Neural cell (in vitro differentiated cells): ENCODE measurements at regions not wholly inside any gene's neighbourhood (a gene's known extent, or its start where the extent isn't known, plus 50 kb on each side); places are given as distances from the start of the nearest gene placed in this dataset.

Experiments
- H2AFZ ChIP-seq: fragments of 200-600, 300-800 bp; sonication (generic), shearing (Covaris generic); 2 replicates; pipeline ENCODE4 v1.6.0; 2014; ENCODE audit warnings: low read depth, mild to moderate bottlenecking, antibody characterized with exemption, low read length, moderate library complexity
- H3F3A ChIP-seq: fragments of 200-600 bp; shearing (Covaris generic); 2 replicates; pipeline ENCODE4 v1.6.1; 2016; ENCODE audit warnings: mild to moderate bottlenecking, moderate library complexity, mixed read lengths, antibody characterized with exemption, low read length; ENCODE audit not compliant: insufficient read depth, poor library complexity, severe bottlenecking
- H3K27ac ChIP-seq: fragments of 200-600, 300-800 bp; sonication (generic), shearing (Covaris generic); 2 replicates; pipeline ENCODE4 v1.5.1; 2014; ENCODE audit warnings: mild to moderate bottlenecking, low read length, moderate library complexity
- H3K27me3 ChIP-seq: fragments of 300-800, 200-600 bp; sonication (generic), shearing (Covaris generic); 2 replicates; pipeline ENCODE4 v1.6.0; 2014; ENCODE audit warnings: mild to moderate bottlenecking, low read depth, low read length, moderate library complexity; ENCODE audit not compliant: insufficient read depth
- H3K36me3 ChIP-seq: fragments of 300-800, 200-600 bp; sonication (generic), shearing (Covaris generic); 2 replicates; pipeline ENCODE4 v1.5.1; 2014; ENCODE audit warnings: mild to moderate bottlenecking, antibody characterized with exemption, low read length, moderate library complexity; ENCODE audit not compliant: insufficient read depth
- H3K4me2 ChIP-seq: fragments of 300-800, 200-600 bp; sonication (generic), shearing (Covaris generic); 2 replicates; pipeline ENCODE4 v1.6.0; 2014; ENCODE audit warnings: mild to moderate bottlenecking, low read length
- H3K4me3 ChIP-seq: fragments of 300-800, 200-600 bp; sonication (generic), shearing (Covaris generic); 2 replicates; pipeline ENCODE4 v1.5.1; 2014; ENCODE audit warnings: mild to moderate bottlenecking, low read length, moderate library complexity
- H3K79me2 ChIP-seq: fragments of 200-600 bp; shearing (Covaris generic); replicated peaks from 2 replicates; pipeline ENCODE4 v1.6.0; 2014; ENCODE audit warnings: mild to moderate bottlenecking, low read length, moderate library complexity; ENCODE audit not compliant: insufficient read depth
- H3K9ac ChIP-seq: fragments of 300-800, 200-600 bp; sonication (generic), shearing (Covaris generic); 2 replicates; pipeline ENCODE4 v1.6.1; 2016; ENCODE audit warnings: mild to moderate bottlenecking, low read length, mixed read lengths
- H3K9me2 ChIP-seq: fragments of 200-600 bp; shearing (Covaris generic); 2 replicates; pipeline ENCODE4 v1.6.1; 2016; ENCODE audit warnings: mild to moderate bottlenecking, low read length, mixed read lengths; ENCODE audit not compliant: insufficient read depth
- H3K9me3 ChIP-seq: fragments of 200-600, 300-800 bp; sonication (generic), shearing (Covaris generic); 2 replicates; pipeline ENCODE4 v1.6.1; 2016; ENCODE audit warnings: mild to moderate bottlenecking, mixed run types, low read length, moderate library complexity, mixed read lengths
- H4K20me1 ChIP-seq: fragments of 200-600 bp; shearing (Covaris generic); 2 replicates; pipeline ENCODE4 v1.6.1; 2016; ENCODE audit warnings: mild to moderate bottlenecking, mixed run types; ENCODE audit not compliant: insufficient read depth
- EP300 ChIP-seq: fragments of 450-650 bp; conservative IDR thresholded peaks from 2 replicates; pipeline ENCODE4 v1.6.1; 2014; ENCODE audit warnings: antibody characterized with exemption, mild to moderate bottlenecking, moderate library complexity; ENCODE audit not compliant: poor library complexity, severe bottlenecking
- EZH2 ChIP-seq: fragments of 200-600, 300-800 bp; shearing (Covaris generic), sonication (generic); IDR thresholded peaks from 2 replicates; pipeline ENCODE4 v1.6.1; 2014; ENCODE audit warnings: antibody characterized with exemption, low read length, borderline replicate concordance, mild to moderate bottlenecking; ENCODE audit not compliant: insufficient read depth, poor library complexity, severe bottlenecking
- MXI1 ChIP-seq: fragments of 450-650 bp; conservative IDR thresholded peaks from 2 replicates; pipeline ENCODE4 v1.6.1; 2014; ENCODE audit warnings: antibody characterized with exemption, mild to moderate bottlenecking; ENCODE audit not compliant: poor library complexity, severe bottlenecking
- POLR2AphosphoS5 ChIP-seq: IDR thresholded peaks from 2 replicates; pipeline ENCODE4 v1.6.1; 2012
- RAD21 ChIP-seq: fragments of 450-650 bp; conservative IDR thresholded peaks from 2 replicates; pipeline ENCODE4 v1.6.1; 2014; ENCODE audit warnings: antibody characterized with exemption, mild to moderate bottlenecking, moderate library complexity
- SMC3 ChIP-seq: fragments of 450-650 bp; conservative IDR thresholded peaks from 2 replicates; pipeline ENCODE4 v1.6.1; 2014; ENCODE audit warnings: antibody characterized with exemption, mild to moderate bottlenecking, moderate library complexity; ENCODE audit not compliant: poor library complexity
- TAF1 ChIP-seq: IDR thresholded peaks from 2 replicates; pipeline ENCODE4 v1.6.1; 2012; ENCODE audit warnings: low read depth
- TF ChIP-seq, protein P1 (sequence below): fragments of 450-650 bp; IDR thresholded peaks from 2 replicates; pipeline ENCODE4 v1.5.1; 2014; ENCODE audit warnings: antibody characterized with exemption, mild to moderate bottlenecking, moderate library complexity; ENCODE audit not compliant: poor library complexity, severe bottlenecking
- TF ChIP-seq, protein P2 (sequence below): IDR thresholded peaks from 2 replicates; pipeline ENCODE4 v1.6.1; 2012; ENCODE audit warnings: borderline replicate concordance

DNA sequence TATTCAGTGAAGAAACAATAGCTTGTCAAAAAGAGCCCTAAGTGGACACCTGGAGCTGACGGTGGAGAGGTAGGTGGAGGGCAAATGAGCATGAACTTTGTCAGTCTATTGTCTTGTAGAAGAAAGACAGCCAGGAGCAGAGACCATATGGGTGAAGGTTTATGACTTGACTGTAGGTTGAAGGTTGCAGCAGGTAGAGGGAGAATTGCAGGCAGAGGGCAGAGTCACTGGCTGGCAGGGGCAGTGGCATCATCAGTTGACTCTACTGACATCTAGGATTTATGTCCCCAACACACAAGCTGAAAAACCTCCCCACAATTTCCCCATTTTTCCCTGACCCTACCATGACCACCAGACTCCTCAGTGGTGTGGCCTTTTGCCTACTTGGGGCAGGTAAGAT is 243.6 kb upstream of the PRSS58 start:
- TF ChIP-seq, protein P1, sequence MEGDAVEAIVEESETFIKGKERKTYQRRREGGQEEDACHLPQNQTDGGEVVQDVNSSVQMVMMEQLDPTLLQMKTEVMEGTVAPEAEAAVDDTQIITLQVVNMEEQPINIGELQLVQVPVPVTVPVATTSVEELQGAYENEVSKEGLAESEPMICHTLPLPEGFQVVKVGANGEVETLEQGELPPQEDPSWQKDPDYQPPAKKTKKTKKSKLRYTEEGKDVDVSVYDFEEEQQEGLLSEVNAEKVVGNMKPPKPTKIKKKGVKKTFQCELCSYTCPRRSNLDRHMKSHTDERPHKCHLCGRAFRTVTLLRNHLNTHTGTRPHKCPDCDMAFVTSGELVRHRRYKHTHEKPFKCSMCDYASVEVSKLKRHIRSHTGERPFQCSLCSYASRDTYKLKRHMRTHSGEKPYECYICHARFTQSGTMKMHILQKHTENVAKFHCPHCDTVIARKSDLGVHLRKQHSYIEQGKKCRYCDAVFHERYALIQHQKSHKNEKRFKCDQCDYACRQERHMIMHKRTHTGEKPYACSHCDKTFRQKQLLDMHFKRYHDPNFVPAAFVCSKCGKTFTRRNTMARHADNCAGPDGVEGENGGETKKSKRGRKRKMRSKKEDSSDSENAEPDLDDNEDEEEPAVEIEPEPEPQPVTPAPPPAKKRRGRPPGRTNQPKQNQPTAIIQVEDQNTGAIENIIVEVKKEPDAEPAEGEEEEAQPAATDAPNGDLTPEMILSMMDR, result no peak
- TF ChIP-seq EZH2 (no peak), RAD21 (no peak), MXI1 (no peak)
- H2AFZ ChIP-seq, result no peak overlapping the region
- H3K27ac ChIP-seq, result no peak overlapping the region
- H3K4me2 ChIP-seq, result no peak overlapping the region
- no peak overlapping the region for H3K9ac ChIP-seq
- H3K4me3 ChIP-seq, result no peak overlapping the region
- H3K79me2 ChIP-seq, result no peaks in the 10 kb centered on the region
- H3F3A ChIP-seq, result no peaks in the 10 kb centered on the region
- no peaks in the 10 kb centered on the region for H3K9me2 ChIP-seq
- no peaks in the 10 kb centered on the region for H4K20me1 ChIP-seq
- no peaks in the 10 kb centered on the region for H3K27me3 ChIP-seq
- H3K9me3 ChIP-seq, result no peaks in the 10 kb centered on the region
- no peaks in the 10 kb centered on the region for H3K36me3 ChIP-seq

DNA sequence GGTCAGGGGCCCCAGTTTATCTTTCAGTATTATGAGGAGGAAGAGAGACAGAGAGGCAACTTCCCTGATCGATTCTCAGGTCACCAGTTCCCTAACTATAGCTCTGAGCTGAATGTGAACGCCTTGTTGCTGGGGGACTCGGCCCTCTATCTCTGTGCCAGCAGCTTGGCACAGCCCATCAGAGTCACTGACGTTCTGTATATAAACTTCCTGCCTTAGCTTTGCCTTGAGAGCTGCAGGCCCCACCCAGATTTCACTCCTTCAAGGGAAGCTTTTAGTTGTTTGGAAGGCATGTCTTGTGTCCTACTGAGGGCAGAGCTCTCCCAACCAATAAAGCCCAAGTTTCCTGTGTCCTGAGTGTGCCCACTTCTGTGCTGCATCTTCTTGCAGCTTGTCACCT is 242.5 kb upstream of the PRSS58 start:
- Histone ChIP-seq H3K27ac (no peak overlapping the region), H4K20me1 (no peaks in the 10 kb centered on the region), H3K79me2 (no peaks in the 10 kb centered on the region), H3K4me3 (no peak overlapping the region), H3K36me3 (no peaks in the 10 kb centered on the region), H3K4me2 (no peak overlapping the region), H3F3A (no peaks in the 10 kb centered on the region), H3K9ac (no peak overlapping the region), H3K9me3 (no peaks in the 10 kb centered on the region), H3K27me3 (no peaks in the 10 kb centered on the region), H2AFZ (no peak overlapping the region), H3K9me2 (no peaks in the 10 kb centered on the region)
- TF ChIP-seq RAD21 (no peak), EP300 (no peak), POLR2AphosphoS5 (no peak), MXI1 (no peak), TAF1 (no peak), EZH2 (no peak), SMC3 (no peak)
- TF ChIP-seq, protein P2, sequence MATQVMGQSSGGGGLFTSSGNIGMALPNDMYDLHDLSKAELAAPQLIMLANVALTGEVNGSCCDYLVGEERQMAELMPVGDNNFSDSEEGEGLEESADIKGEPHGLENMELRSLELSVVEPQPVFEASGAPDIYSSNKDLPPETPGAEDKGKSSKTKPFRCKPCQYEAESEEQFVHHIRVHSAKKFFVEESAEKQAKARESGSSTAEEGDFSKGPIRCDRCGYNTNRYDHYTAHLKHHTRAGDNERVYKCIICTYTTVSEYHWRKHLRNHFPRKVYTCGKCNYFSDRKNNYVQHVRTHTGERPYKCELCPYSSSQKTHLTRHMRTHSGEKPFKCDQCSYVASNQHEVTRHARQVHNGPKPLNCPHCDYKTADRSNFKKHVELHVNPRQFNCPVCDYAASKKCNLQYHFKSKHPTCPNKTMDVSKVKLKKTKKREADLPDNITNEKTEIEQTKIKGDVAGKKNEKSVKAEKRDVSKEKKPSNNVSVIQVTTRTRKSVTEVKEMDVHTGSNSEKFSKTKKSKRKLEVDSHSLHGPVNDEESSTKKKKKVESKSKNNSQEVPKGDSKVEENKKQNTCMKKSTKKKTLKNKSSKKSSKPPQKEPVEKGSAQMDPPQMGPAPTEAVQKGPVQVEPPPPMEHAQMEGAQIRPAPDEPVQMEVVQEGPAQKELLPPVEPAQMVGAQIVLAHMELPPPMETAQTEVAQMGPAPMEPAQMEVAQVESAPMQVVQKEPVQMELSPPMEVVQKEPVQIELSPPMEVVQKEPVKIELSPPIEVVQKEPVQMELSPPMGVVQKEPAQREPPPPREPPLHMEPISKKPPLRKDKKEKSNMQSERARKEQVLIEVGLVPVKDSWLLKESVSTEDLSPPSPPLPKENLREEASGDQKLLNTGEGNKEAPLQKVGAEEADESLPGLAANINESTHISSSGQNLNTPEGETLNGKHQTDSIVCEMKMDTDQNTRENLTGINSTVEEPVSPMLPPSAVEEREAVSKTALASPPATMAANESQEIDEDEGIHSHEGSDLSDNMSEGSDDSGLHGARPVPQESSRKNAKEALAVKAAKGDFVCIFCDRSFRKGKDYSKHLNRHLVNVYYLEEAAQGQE, result no peak
- TF ChIP-seq, protein P1, result no peak
